HG03064 (cell line): ENCODE measurements at regions not wholly inside any gene's neighbourhood (a gene's known extent, or its start where the extent isn't known, plus 50 kb on each side); places are given as distances from the start of the nearest gene placed in this dataset.

Experiments used
- ATAC-seq: cut with Tn5 transposase; IDR thresholded peaks from one replicate; pipeline ENCODE4 v1.9.1; 2021; ENCODE audit warnings: low read depth; ENCODE audit not compliant: unreplicated experiment

GRCh38 chr11:80616070-80616800 lies 1175.4 kb upstream of the TENM4 start:
- ATAC-seq, result no peak

DNA sequence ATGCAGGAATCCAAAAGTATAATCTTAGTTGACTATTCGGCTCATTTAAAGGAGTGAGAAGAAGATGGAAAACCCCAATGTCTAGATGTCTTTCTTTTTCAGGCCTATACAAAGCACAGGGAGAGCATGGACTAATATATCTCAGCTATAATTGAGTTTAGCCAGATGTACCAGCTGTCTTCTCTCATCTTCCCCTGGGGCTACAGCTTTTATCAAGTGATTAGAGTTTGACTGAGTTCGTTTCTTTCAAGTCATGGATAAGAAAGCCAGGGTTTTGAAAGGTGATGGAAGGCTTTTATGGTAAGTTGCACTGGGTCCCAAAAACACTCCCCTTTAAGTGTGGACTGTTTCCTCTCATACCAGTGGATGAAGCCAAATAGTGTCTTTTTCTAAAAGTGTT lies 1172.8 kb upstream of the TENM4 start:
- no peak for ATAC-seq

- no peak for ATAC-seq
These were observed 1169.7 kb upstream of the TENM4 start for GRCh38 chr11:80610516-80610915.

DNA sequence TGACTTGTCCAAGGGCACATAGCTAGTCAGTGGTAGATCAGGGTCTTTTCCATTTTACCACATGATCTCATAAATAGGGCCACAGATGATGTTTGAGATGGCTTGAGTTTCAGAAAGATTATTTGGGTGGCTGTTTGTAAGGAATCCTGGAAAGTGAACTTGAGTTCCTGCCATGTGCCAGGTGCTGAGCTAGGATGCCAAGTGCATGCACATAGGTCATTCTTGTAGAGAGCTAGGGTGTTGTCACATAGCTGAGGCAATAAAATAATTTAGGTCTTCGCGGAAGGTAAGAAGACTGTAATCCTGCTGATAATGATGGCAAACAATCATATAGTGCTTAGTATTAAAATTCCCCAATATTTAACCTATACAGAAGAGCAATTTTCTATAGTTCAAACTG lies 1162.6 kb upstream of the TENM4 start:
- no peak for ATAC-seq

DNA sequence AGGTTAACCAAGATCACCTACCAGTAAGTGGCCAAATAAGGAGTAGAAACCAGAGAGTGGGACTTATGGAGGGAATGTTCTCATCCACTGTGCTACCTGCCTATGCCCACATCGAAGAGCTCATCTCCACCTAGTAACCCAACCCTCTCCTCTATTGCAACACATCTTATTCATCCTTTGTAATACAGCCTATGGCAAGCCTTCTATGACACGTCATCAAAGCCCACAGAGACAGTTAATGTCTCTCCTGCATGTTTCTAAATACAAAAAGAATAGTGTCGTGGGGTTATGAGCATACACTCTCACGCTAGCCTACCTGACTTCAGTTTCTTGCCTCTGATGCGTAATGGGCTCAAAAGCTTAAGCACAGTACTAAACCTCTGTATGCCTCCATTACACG lies 1158.1 kb upstream of the TENM4 start:
- ATAC-seq, result no peak

- no peak for ATAC-seq
These were observed 1155.5 kb upstream of the TENM4 start for GRCh38 chr11:80596291-80596810.

GRCh38 chr11:80595011-80595410 lies 1154.2 kb upstream of the TENM4 start:
- ATAC-seq, result no peak

GRCh38 chr11:80593648-80594374 lies 1153.0 kb upstream of the TENM4 start:
- ATAC-seq, result no peak

GRCh38 chr11:80592546-80592945 lies 1151.7 kb upstream of the TENM4 start:
- ATAC-seq, result no peak

GRCh38 chr11:80587906-80588305 lies 1147.1 kb upstream of the TENM4 start:
- no peak for ATAC-seq

DNA sequence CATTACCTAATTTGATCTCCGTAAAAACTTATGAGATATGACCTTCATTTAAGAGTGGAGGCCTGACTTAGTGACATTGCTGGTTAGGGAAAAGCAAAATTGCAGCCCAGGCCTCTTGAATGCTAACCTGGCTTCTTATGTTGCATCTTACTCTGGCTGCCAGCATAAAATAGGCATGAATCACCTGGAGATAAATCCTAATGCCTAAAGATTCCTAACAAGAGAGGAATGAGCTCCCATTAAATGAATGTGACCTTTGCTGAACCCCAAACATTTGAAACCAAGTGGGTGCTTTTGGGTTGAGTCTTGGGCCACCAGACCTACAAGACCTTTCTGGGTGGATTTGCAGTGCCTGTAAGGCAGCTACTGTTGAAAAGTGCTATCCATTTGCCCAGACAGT lies 1145.6 kb upstream of the TENM4 start:
- ATAC-seq, result no peak

GRCh38 chr11:80584661-80585060 lies 1143.8 kb upstream of the TENM4 start:
- no peak for ATAC-seq

- no peak for ATAC-seq
These were observed 1129.0 kb upstream of the TENM4 start for GRCh38 chr11:80569832-80570231.

GRCh38 chr11:80565231-80565630 lies 1124.4 kb upstream of the TENM4 start:
- no peak for ATAC-seq

DNA sequence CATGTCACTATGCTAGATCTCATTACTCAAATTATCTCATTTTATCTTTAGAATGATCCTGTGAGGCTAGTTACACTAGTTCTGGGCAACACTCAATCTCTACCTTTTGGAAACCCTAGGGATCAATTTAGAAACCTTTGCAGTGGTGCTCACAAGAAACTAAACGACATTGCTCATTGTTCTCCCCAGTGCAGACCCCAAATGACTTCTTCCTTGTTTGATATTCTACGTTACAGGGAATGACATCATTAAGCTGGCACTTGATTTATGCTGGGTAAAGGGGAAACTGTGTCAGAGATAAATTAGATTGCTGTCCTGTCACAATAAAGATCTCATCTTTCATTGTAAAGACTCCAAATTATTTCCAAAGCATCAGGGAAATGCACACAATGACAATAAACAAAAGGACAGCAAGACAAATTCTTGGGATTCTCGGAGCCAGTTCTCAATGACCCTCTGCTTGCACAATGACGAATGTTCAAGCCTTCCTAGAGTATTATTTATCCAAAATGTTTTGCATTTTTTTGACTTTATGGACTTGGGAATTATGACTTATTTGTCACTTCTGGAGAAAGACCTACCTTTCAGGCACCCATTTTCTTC lies 1121.8 kb upstream of the TENM4 start:
- no peak for ATAC-seq

DNA sequence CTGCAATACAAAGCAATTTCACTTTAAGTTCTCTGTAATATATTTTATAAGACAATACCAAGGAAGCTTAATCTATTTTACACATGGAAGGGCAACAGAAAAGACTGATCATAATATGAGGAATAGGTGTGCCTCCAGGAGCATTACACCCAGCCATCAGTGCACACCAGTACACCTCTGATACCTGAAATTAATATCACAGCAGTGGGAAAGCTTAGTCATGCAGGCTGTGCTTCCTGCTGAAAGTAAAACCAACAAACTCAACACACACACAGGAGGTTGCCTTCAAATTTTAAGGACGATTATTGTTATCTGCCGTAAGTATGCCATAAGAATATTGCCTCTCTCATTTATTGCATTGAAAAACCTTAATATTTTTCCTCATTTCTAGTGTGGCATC lies 1119.1 kb upstream of the TENM4 start:
- no peak for ATAC-seq

DNA sequence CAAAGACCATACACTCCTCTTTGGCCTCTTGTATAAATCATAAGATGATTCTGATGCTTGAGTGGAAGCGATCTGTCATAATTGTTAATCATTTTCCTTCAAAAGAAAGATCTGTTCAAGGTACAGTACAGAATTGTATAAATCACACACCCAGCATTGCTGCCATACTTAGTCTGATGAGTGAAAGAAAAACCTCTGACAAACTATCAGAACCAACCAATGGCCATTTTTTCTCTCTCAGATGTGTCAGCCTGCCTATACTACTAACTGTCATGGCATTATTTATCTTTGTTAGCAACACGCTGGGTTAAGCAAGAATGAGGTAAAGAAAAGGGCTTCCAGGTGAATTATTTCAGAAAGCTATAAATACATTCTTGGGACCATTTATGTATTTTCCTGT lies 1112.7 kb upstream of the TENM4 start:
- ATAC-seq, result no peak

DNA sequence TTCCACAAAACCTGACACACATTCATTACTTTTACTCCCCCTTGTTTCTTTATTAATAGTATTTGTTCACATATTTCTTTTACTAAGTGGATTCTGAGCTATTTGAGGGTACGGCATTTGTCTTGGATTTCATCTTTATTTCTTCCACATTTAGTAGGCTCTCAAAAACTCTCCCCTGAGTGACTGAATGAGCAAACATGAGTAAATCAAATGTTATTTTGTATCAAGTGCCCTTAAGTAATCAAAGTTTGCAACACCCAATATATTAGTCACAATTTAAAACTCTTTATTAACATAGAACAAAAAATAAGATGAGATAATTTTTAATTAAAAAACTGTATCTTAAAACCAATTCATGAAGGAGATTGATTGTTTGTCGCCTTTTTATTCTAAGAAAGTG lies 1101.9 kb upstream of the TENM4 start:
- no peak for ATAC-seq

DNA sequence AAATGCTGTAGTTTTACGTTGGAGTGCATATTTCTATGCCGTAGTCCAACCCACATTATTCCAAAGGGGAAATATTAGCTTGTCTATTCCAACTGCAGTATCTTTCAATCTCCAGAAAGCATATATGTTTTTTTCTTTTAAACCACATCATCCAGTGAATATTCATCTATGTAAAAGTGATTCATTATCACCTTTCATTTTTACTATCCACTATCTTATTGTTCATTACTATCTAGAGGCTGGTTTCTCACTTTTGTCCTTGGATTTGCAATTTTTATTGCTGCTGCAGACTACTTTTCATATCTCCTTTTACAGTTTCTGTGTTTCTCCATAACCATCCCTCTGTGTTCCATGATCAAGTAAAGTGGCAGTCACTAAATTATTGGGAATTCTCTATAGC lies 1097.2 kb upstream of the TENM4 start:
- ATAC-seq, result no peak

GRCh38 chr11:80533463-80533862 lies 1092.6 kb upstream of the TENM4 start:
- ATAC-seq, result no peak

GRCh38 chr11:80532633-80533232 lies 1091.9 kb upstream of the TENM4 start:
- no peak for ATAC-seq
